Suppressor macrophage treated with lipopolysaccharide for 4 hours (primary cell): ENCODE measurements at regions not wholly inside any gene's neighbourhood (a gene's known extent, or its start where the extent isn't known, plus 50 kb on each side); places are given as distances from the start of the nearest gene placed in this dataset.
"Not testable (repeated sequence)": the region's sequence is repeated elsewhere in the genome, so short reads cannot be mapped to it uniquely, and the experiment has no call there.

ENCODE experiments used
- DNase-seq: peaks from one replicate; pipeline ENCODE4 v3.0.0-alpha.2; 2020

DNA sequence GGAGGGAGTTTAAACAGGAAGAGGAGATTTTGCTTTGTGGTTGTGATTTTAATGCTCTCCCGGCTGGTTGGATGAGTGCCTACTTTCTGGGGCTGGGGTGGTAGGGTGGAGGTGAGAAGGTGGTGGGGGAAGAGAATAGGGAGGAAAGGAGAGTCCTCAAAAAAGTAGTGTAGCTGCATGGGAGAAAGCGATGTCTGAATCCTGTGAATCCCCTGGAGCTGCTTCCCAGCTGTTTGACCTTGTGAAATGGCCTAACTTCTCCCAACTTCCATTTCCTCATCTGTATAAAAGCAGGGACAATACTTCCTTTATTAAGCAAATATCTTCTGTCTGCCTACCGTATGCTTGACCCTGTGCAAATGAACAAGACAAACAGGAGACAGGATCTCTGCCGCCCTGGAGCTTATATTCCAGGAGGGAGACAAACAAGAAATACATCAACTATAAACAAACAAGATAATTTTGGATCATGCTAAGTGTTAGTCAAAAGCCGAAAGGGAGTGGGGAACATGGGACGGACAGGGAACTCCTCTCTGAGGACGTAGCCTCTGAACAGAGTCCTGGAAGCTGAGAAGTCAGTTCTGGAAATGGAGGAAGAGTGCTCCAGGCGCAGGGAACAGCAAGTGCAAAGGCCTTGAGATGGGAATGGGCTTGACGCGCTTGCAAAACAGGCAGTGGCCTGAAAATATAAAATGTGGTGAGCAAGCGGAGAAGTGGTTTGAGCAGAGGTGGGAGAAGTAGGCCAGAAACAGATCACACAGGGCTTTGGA, 103.5 kb downstream of the SPRY4 start:
- peak; percentile 51 for DNase-seq

DNA sequence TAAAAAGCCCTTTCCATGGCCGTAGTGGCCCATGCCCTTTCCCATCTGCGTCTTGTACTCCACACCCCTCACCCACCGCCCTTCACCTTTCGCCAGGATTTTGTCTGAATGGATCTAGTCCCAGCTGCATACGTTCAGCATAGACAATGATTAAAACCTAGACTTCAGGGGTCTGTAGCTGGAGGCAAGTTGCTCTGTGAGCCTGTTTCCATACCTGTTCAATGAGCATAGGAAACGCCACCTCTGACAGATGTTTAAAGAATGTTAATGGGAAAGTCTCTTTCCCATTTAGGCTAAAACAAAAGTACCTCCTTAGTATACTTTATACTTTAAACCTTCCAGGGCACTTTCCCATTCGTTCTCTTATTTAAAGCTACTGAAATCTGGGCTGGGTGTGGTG, 105.7 kb downstream of the SPRY4 start:
- no peak for DNase-seq

DNA sequence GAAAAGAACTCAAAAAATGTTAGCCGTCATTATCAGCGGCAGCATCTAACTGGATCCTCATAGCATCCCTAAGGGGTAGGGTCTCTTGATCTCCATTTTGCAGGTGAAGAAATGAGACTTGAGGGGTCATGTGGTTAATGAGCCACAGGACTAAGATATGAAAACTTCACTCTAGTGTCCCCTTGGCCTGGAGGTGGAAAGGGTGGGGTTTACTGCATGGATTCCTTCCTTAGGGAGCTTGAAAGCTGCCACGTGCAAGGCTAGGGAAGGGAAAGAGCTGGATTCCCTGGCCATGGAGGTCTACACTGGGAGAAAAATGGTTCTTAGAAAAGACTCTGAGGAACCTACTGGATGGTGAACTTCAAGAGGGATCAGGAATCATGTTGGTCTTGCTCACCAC, 107.9 kb downstream of the SPRY4 start:
- no peak for DNase-seq

DNA sequence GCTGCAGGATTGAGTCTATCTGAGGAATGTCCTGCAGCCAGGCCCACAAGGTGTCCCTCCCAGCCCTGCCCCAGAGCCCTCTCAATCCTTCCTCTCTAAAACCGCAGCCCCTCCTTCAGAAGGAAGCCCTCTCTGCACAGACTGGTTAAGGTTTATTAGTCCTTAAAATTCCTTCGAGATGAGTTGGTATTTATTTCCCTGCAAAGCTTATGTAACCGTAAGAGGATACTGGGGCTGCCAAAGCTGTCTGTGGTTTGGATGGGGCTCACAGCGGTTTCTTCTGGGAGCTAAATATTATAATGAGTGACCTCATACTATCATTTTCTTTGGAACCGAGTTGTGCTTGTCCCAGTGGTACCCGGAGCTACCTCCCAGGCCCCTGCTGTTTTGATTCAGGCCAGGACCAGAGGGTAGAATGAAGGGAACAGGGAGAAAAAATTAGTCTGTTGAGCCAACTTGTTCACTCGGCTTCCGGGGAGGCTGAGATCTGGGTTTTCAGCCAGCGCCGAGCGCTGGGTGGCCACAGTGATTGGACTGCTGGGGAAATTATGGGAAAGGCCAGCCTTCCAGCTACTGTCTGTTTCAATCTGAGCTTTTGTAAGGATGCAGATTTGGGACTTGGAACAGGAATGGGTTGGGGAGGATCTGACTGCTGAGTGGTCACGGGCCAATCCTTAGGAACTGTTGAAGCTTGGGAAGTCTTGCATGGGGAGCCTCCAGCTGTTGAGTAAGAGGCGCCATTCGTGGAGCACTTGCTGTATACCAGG, 107.5 kb downstream of the NDFIP1 start:
- DNase-seq, result no peak

DNA sequence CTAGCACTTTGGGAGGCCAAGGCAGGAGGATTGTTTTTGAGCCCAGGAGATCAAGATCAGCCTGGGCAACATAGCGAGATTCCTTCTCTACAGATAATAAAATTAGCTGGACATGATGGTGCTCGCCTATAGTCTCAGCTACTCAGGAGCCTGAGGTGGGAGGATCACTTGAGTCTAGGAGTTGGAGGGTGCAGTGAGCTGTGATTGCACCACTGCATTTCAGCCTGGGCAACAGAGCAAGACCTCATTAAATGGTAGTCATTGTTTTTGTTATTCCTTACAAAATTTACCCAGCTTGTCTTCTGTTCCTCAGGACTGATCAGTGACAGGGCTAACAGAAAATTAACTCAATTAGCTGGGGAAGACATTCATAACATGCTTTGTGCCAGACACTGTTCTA, 104.5 kb downstream of the NDFIP1 start:
- DNase-seq, result no peak

DNA sequence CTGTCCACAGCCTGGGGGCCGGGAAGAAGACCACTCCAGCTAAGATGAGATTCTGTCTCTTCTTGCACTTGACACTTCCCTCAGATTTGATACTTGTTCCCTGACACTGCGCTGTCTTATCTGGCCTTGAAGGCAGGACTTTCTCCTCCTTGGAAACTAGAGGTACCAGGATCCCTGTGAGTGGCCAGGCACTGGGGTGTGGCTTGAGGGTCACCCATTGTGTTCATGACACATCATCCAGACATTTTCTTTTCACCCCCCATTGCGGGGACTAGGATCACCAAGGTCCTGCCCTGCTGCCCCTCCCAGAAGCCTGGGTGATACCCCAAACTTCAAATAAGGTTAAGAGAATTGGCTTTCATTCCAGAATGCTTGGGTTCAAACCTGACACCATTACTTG, 103.3 kb downstream of the NDFIP1 start:
- no peak for DNase-seq

DNA sequence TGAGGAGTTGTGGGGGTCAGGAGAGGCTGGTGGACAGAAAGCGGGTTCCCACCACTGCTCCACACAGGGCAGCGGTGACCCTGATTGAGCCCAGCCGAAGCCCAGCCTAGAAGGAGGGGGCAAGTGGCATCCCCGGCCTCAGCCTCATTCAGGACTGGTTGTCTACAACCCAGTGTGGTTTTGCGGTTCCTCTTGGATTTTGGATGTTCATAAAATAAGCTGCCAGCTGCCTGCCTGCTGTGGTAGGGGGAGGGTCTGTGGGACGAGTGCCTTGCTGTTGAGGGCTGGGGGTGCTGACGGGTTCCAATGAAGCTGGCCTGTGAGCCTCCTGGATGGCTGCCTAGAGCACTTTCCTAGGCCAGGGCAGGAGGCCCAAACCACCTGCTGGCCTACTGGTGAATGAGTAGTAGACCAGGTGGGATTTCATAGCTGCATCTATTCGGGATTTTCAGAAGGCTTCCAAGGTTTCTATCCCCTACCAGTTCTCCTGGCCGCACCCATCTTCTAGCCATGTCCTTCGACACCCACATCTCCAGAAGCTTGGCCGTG, 102.4 kb downstream of the NDFIP1 start:
- DNase-seq, result no peak

DNA sequence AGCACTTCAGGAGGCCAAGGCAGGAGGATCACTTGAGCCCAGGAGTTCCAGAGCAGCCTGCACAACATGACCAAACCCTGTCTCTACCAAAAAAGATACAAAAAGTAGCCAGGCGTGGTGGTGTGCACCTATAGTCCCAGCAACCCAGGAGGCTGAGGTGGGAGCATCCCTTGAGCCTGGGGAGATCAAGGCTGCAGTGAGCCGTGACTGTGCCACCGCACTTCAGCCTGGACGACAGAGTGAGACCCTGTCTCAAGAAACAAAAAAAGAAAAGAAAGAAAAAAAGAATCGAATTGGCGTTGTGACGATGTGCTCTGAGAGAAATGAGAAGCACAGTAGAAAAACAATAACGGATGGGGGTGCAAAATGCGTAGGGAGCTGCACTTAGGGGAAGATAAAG, 101.4 kb downstream of the NDFIP1 start:
- no peak for DNase-seq

DNA sequence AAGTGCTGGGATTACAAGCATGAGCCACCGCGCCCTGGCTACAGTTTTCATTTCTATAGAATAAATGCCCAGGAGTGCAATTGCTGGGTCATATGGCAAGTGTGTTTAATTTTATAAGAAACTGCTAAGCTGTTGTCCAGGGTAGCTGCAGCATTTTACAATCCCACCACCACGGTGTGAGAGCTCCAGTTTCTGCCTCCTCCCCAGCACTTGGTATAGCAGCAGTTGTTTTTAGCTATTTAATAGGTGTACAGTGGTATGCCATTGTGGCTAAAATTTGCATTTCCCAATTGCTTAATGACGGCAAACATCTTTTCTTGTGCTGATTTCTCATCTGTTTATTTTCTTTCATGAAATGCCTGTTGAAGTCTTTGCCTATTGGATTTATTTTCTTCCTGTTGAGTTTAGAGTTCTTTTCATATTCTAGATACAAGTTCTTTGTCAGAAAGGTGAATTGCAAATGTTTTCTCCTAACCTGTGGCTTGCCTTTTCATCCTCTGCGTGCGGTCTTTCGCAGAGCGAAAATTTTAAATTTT, 100.3 kb downstream of the NDFIP1 start:
- no peak for DNase-seq

DNA sequence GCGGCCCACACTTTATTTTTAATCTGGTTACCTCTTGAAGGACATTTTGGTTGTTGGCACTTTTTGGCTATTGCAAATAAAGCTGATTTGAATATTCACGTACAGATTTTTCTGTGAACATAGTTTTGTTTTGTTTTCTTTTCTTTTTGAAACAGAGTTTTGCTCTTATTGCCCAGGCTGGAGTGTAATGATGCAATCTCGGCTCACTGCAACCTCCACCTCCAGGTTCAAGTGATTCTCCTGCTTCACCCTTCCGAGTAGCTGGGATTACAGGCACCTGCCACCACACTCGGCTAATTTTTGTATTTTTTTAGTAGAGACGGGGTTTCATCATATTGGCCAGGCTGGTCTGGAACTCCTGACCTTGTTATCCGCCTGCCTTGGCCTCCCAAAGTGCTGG, 99.7 kb downstream of the NDFIP1 start:
- not testable (repeated sequence) for DNase-seq

DNA sequence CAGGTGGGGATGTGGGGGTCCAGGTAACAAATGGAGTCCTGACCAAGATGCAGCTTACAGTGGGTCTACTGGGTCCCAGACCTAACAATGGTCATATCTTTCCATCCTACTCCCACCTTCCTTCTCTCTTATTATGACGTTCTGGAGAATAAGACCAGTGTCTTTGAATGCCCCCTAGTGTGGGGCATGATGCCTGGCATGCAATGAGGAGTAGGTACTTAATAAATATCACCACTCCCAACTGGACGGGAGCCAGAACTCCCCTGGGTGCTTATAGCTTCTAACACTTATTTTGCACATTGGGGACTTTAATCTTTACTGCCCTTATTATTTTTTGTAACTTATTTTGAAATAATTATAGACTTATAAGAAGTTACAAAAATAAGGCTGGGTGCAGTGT, 98.2 kb downstream of the NDFIP1 start:
- DNase-seq, result no peak

DNA sequence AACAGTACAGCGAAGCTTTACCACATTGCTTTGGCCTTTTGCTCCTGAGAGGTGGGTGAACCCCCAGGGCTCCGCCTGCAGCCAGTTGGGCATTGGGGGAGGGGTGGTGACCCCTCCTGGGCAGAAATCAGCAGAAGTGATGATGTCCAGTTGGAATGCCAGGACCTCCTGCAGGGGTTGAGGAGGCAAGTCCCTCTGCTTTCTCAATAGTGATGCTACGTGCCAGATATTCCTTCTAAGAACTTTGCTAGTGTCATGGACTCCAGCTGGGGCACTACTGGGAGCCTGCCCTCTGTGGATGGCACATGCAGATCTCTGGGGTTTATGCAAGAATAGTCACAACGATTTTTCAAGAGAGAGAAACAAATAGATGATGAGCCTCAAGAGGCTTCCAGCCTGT, 95.6 kb downstream of the NDFIP1 start:
- no peak for DNase-seq
